ENCODE measurements at regions not wholly inside any gene's neighbourhood (a gene's known extent, or its start where the extent isn't known, plus 50 kb on each side); places are given as distances from the start of the nearest gene placed in this dataset.

DNA sequence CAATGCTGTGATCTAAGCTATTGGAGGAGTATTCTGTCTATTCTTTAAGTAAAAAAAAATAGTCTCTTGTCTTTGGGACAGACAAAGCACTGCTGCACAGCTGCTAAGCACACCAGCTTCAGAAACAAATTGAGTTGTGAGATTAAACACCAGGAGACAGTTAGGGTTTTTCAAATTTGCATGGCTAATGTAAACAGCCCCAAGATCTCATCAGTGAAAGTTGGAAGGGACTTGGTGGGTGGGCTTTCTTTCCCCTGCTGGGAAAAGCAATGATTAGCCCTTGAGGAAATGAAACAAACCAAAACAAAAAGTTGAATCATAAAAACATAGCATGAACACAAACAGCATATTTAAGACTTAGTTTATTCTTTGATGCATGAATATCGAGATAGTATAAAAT, 143.6 kb upstream of the SLITRK1 start:
- TF ChIP-seq EZH2phosphoT487 (IDR thresholded peaks at IDR 0.05; ENCODE audit: borderline replicate concordance) (no peak), RAD21 (IDR thresholded peaks at IDR 0.05; ENCODE audit: low read depth) (no peak)

Measured in HCT116 (cell line).